Cardiac fibroblast (primary cell): ENCODE measurements at regions not wholly inside any gene's neighbourhood (a gene's known extent, or its start where the extent isn't known, plus 50 kb on each side); places are given as distances from the start of the nearest gene placed in this dataset.

Experiments
- DNase-seq, 2 donors: peaks; one replicate each; pipeline versions ENCODE4 v3.0.0 to v3.0.0-alpha.2; 2010; ENCODE audit warnings: low read depth in 2 of 2
- H3K4me3 ChIP-seq, 2 donors: replicated peaks in 1 of 2; 1 replicate in 1 of 2; 2 replicates in 1 of 2; pipeline ENCODE4 v1.5.1; 2011; ENCODE audit warnings: low read depth in 2 of 2, low read length in 2 of 2, mild to moderate bottlenecking in 2 of 2, moderate library complexity in 1 of 2
- CTCF ChIP-seq: IDR thresholded peaks from one replicate; pipeline ENCODE4 v1.5.1; 2011; ENCODE audit warnings: low read depth, mild to moderate bottlenecking, low read length, inconsistent platforms

DNA sequence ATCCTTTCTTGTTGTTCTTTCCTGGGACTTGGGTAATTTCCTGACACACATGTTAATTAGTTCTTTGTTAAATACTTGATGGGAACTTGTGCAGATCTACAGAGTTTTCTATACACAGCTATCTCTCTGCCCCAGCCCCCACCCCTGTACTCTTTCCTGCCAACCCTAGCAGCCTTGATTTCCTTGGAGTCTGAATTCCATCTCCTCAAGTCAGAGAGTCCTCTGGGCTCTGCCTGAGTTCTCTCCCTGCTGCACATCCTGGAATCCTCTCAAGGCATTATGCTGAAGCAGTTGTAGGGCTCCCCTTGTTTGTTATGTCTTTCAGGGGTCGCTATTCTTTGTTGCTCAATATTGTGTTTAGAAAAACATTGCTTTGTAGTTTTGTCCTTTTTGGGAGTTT lies 384.7 kb downstream of the RPS6KC1 start:
- DNase-seq = no peak
- no peak overlapping the region for H3K4me3 ChIP-seq
- TF ChIP-seq CTCF = no peak

GRCh38 chr1:213438339-213438738 lies 387.3 kb downstream of the RPS6KC1 start:
- H3K4me3 ChIP-seq = no peak overlapping the region
- TF ChIP-seq CTCF = no peak
- no peak for DNase-seq

GRCh38 chr1:213439703-213440102 lies 388.7 kb downstream of the RPS6KC1 start:
- no peak for TF ChIP-seq CTCF
- DNase-seq = no peak

GRCh38 chr1:213440766-213441165 lies 389.7 kb downstream of the RPS6KC1 start:
- no peak for TF ChIP-seq CTCF

More at GRCh38 chr1:213439703-213440102, 388.7 kb downstream of the RPS6KC1 start:
- H3K4me3 ChIP-seq = no peak overlapping the region

GRCh38 chr1:213443415-213443814 lies 392.4 kb downstream of the RPS6KC1 start:
- no peak for TF ChIP-seq CTCF
- DNase-seq = no peak
- no peak overlapping the region for H3K4me3 ChIP-seq

More at GRCh38 chr1:213440766-213441165, 389.7 kb downstream of the RPS6KC1 start:
- DNase-seq = no peak
- H3K4me3 ChIP-seq = no peak overlapping the region

DNA sequence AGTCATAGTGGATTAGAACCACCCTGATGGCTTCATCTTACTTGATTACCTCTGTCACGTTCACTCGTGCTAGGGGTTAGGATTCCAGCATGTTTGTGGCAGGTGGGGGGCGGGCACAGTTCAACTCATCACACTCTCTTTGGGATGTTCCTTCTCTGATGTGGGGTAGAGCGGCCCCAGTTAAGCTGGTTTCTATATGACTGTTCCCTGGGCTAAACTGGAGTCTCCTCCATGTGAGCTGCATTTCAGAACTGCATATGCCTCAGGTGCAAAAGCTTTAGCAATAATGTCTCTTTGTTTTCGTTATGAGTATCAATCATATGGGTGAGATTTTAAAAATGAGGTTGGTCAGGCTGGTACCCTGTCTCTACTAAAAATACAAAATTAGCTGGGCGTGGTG lies 393.2 kb downstream of the RPS6KC1 start:
- no peak for TF ChIP-seq CTCF
- no peak overlapping the region for H3K4me3 ChIP-seq
- no peak for DNase-seq

GRCh38 chr1:213446496-213446895 lies 395.5 kb downstream of the RPS6KC1 start:
- DNase-seq = no peak
- H3K4me3 ChIP-seq = no peak overlapping the region
- no peak for TF ChIP-seq CTCF
